DMS 273 (cell line): ENCODE measurements at regions not wholly inside any gene's neighbourhood (a gene's known extent, or its start where the extent isn't known, plus 50 kb on each side); places are given as distances from the start of the nearest gene placed in this dataset.
"Not testable (repeated sequence)": the region's sequence is repeated elsewhere in the genome, so short reads cannot be mapped to it uniquely, and the experiment has no call there.

Experiments
- DNase-seq: peaks from one replicate; lab custom pipeline; 2025; ENCODE audit not compliant: unreplicated experiment; lab: John Stamatoyannopoulos, UW

- no peak for DNase-seq
These were observed 150.2 kb upstream of the EEA1 start for GRCh38 chr12:93079271-93079670.

- no peak for DNase-seq
These were observed 150.9 kb upstream of the EEA1 start for GRCh38 chr12:93079976-93080375.

GRCh38 chr12:93080452-93080851, 151.4 kb upstream of the EEA1 start:
- no peak for DNase-seq

- DNase-seq: no peak
These were observed 152.1 kb upstream of the EEA1 start for GRCh38 chr12:93080994-93081809.

DNA sequence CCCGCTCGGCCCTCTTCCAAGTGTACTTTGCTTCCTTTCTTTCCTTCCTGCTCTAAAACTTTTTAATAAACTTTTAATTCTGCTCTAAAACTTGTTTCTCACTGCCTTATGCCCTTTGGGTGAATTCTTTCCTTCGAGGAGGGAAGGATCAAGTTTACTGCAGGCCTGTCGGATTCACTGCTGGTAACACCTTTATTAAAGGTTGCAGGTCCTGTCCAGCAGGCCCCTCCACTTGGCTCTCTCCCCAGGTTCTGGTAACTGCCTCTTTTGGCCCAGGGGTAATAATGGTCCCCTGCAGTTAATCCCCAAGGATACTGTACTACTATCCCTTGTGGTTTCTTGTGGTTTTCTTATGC, 152.7 kb upstream of the EEA1 start:
- DNase-seq: no peak

- DNase-seq: no peak
These were observed 156.5 kb upstream of the EEA1 start for GRCh38 chr12:93085383-93086287.

GRCh38 chr12:93086288-93086727, 157.2 kb upstream of the EEA1 start:
- DNase-seq: no peak

GRCh38 chr12:93087840-93088610, 158.9 kb upstream of the EEA1 start:
- DNase-seq: no peak

DNA sequence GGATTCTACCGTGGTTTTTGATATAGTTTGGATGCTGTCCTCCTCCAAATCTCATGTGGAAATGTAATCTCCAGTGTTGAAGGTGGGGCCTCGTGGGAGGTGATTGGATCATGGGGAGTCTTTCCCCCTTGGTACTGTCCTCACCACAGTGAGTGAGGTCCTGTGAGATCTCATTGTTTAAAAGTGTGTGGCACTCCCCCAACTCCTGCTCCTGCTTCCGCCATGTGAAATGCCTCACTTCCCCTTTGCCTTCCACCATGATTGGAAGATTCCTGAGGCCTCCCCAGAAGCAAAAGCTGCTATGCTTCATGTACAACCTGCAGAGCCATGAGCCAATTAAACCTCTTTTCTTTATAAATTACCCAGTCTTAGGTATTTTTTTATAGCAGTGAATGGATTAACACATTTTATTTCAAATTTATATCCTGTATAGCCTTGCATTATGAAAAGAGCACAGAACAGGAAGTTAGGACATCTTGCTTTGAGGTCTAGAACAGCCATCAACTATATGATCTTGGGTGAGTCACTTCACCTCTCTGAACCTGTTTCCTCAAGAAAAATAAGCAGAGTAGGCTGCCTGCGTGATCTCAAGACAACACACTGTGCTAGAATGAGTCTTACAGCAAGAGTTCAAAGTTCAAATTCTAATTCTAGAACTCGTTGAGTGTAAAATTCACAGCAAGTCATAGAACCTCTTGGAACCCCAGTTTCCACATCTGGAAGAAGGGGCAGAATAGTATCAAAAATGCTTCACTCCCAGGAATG, 160.9 kb upstream of the EEA1 start:
- DNase-seq: no peak

DNA sequence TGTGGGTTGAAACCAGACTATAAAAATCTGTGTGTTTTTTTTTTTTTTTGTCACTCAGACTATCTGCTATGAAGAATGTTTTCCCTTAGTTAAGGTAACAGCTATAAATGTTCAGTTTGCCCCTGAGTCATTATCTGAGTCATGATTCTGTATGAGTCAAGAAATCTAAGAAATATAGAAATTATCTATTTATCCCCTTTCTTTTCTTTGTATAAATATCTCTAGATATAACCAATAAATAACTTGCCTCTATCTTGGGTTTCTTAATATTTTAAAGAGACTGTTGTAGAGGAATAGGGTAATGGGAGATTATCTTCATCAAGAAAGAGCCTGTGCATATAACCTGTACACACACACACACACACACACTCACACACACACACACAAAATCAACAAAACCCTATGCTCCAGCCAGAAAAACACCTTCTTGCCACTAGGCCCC, 161.7 kb upstream of the EEA1 start:
- DNase-seq: no peak

DNA sequence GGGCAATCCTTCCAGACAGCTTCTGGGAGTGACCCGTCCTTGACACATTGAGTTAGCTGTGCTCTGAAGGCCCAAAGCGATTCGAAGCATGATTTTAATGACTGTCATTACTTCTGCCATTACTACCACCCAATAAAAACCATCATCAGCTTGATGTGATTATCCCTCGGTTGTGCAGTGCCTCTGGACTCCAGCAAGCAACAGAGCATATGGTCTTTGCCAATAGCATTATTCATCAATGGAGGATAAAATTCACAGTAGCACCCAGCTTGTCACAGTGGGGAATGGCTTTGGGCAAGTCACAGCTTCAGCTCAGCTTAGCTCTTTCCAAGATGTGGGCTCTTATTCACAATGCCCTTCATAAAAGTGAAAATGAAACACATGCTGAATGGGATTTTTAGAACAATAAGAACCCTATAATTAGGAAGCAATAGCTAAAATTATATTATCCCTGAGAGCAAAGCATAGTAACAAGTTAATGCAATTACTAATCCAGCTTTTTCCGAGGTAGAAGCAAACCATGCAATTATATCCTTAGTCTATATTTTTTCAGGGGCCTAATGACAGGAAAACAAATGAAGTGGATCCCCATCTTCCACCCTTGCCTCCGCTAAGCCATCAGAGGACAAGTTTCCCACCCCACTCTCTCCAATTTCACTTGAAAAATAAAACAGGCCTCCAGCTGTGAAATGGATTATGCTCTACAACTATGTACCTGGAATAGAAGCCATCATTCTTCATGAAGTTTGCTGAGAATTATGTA, 163.0 kb upstream of the EEA1 start:
- DNase-seq: no peak

DNA sequence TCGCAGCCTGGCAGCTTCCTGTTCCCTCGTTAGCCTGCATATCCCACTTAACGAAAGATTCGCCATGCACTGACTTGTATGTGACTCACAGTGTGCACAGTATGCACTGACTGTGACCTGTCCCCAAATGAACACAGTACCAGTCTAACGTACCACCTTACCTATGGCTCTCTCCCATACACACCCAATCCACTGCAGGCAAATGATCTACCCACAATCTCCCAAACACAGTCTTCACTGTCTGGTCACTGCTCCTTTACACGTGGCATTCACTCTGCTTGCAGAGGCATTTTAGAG, 163.5 kb upstream of the EEA1 start:
- no peak for DNase-seq

DNA sequence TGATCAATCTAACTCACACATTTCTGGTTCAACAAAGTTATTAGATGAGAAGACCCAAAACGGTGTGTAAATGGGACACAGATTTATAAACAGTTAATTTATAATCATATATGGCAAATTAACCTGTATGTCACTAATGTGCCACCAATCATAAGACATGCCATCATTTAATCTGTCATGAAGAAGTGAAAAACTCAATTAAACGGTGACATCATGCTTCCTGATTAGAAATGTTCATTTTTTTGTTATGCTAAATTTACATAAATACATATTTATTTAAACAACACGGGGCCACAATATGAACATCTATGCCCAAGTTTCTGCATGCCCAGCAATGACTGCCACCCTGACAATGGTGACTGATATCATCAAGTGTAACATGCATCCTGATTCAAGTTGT, 164.1 kb upstream of the EEA1 start:
- DNase-seq: no peak

DNA sequence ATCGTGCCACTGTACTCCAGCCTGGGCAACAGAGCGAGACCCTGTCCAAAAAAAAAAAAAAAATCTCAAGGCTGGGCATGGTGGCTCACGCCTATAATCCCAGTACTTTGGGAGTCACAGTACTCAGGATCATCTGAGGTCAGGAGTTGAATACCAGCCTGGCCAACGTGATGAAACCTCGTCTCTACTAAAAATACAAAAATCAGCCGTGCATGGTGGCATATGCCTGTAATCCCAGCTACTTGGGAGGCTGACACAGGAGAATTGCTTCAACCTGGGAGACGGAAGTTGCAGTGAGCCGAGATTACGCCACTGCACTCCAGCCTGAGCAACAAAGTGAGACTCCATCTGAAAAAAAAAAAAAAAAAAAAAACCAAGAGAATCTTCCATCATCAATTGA, 165.1 kb upstream of the EEA1 start:
- DNase-seq: not testable (repeated sequence)

- no peak for DNase-seq
These were observed 166.1 kb upstream of the EEA1 start for GRCh38 chr12:93094988-93095737.

- no peak for DNase-seq
These were observed 168.3 kb upstream of the EEA1 start for GRCh38 chr12:93097417-93097816.

DNA sequence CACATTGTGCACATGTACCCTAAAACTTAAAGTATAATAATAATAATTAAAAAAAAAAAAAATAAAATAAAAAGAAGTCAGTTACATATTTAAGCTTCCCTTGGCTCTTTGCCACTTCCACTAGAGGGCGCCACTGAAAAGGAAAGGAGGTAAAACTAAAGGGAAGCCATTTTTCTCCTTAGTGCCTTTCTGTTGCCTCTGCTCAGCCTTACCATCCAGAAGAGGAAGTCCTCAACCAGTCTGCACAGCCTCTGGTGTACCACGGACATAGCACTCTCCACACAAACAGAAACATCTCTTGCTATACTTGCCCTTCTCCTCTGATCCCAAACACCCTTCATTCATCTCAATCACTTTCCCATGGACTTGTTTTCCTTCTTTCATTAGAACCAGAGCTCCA, 169.0 kb upstream of the EEA1 start:
- DNase-seq: peak; percentile 75

DNA sequence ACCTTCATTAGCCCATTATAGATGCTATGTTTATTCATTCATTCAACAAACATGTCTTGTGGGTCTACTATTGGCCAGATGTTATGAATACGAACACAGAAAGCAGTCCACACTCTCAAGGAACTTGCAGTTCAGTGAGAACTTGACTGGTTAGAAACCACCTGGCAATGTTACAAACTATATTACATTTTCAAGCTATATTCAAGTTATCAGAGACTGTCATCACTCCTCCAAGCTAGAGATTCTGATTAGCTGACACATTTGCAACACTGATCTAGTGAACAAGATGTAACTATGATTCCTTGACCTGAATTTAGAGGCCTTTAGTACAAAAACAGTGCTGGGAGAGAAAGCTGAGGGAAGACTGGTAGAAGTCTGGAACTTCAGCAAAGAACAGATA, 170.7 kb upstream of the EEA1 start:
- DNase-seq: no peak

- DNase-seq: peak; percentile 15
These were observed 171.5 kb upstream of the EEA1 start for GRCh38 chr12:93100610-93101009.
